DND-41 (cell line): ENCODE measurements at regions not wholly inside any gene's neighbourhood (a gene's known extent, or its start where the extent isn't known, plus 50 kb on each side); places are given as distances from the start of the nearest gene placed in this dataset.

Experiments
- ATAC-seq: fragments of 200-7000 bp; cut with Tn5 transposase; 3 replicates; pipeline ENCODE4 v1.9.1; 2021; ENCODE audit warnings: low read depth; ENCODE audit not compliant: insufficient read depth
- DNase-seq: peaks from one replicate; pipeline ENCODE4 v3.0.0-alpha.2; 2020
- H2AFZ ChIP-seq: 2 replicates; pipeline ENCODE4 v1.6.0; 2012; ENCODE audit warnings: low read depth, low read length
- H3K27ac ChIP-seq: 2 replicates; pipeline ENCODE4 v1.5.1; 2012; ENCODE audit warnings: low read length, inconsistent platforms
- H3K27me3 ChIP-seq: fragments of 200-600 bp; sonication (generic); 2 replicates; pipeline ENCODE4 v1.6.0; 2012; ENCODE audit warnings: low read length, mild to moderate bottlenecking, inconsistent platforms; ENCODE audit not compliant: insufficient read depth, poor library complexity
- H3K36me3 ChIP-seq: 2 replicates; pipeline ENCODE4 v1.5.1; 2012; ENCODE audit warnings: low read length, inconsistent platforms; ENCODE audit not compliant: insufficient read depth
- H3K4me1 ChIP-seq: 2 replicates; pipeline ENCODE4 v1.5.1; 2012; ENCODE audit warnings: mild to moderate bottlenecking, low read length; ENCODE audit not compliant: insufficient read depth
- H3K4me2 ChIP-seq: 2 replicates; pipeline ENCODE4 v1.6.0; 2012; ENCODE audit warnings: mild to moderate bottlenecking, moderate library complexity, low read length, inconsistent platforms; ENCODE audit not compliant: insufficient read depth
- H3K4me3 ChIP-seq, 2 experiments: fragments of 200-600 bp in 1 of 2; shearing (Covaris generic) in 1 of 2; 2 replicates each; pipeline ENCODE4 v1.5.1; 2012 to 2016; ENCODE audit warnings: inconsistent platforms in 2 of 2, low read length in 2 of 2, mild to moderate bottlenecking in 2 of 2, low read depth in 1 of 2, moderate library complexity in 1 of 2
- H3K79me2 ChIP-seq: 2 replicates; pipeline ENCODE4 v1.6.0; 2012; ENCODE audit warnings: low read length, inconsistent platforms; ENCODE audit not compliant: insufficient read depth
- H3K9ac ChIP-seq: 2 replicates; pipeline ENCODE4 v1.6.0; 2012; ENCODE audit warnings: low read depth, mild to moderate bottlenecking, inconsistent platforms, low read length, moderate library complexity
- H3K9me3 ChIP-seq: 2 replicates; pipeline ENCODE4 v1.5.1; 2012; ENCODE audit warnings: low read length, moderate library complexity, mild to moderate bottlenecking, inconsistent platforms; ENCODE audit not compliant: insufficient read depth, severe bottlenecking
- H4K20me1 ChIP-seq: 2 replicates; pipeline ENCODE4 v1.6.0; 2012; ENCODE audit warnings: low read length; ENCODE audit not compliant: insufficient read depth
- CTCF ChIP-seq: IDR thresholded peaks from 2 replicates; pipeline ENCODE4 v1.5.1; 2012; ENCODE audit warnings: borderline replicate concordance, low read length, moderate library complexity, mild to moderate bottlenecking; ENCODE audit not compliant: poor library complexity, severe bottlenecking; ENCODE audit errors: extremely low read depth
- EZH2 ChIP-seq: IDR thresholded peaks from 3 replicates; pipeline ENCODE4 v1.6.1; 2012; ENCODE audit warnings: borderline replicate concordance, low read depth, mild to moderate bottlenecking, moderate library complexity, low read length, inconsistent platforms; ENCODE audit not compliant: severe bottlenecking

GRCh38 chrX:131630534-131630933, 86.7 kb downstream of the OR13H1 start:
- Histone ChIP-seq H2AFZ (no peak overlapping the region), H3K9ac (no peak overlapping the region), H3K36me3 (no peaks in the 10 kb centered on the region), H3K27ac (no peak overlapping the region), H3K27me3 (no peaks in the 10 kb centered on the region), H3K4me1 (no peaks in the 10 kb centered on the region), H3K79me2 (no peaks in the 10 kb centered on the region), H3K9me3 (no peaks in the 10 kb centered on the region), H3K4me3 (no peak overlapping the region), H3K4me2 (no peak overlapping the region), H4K20me1 (no peaks in the 10 kb centered on the region)
- DNase-seq, result no peak
- no peak for ATAC-seq
- no peak for TF ChIP-seq EZH2
- no peak for TF ChIP-seq CTCF

- no peaks in the 10 kb centered on the region for H4K20me1 ChIP-seq
- no peak overlapping the region for H3K4me3 ChIP-seq
- no peaks in the 10 kb centered on the region for H3K27me3 ChIP-seq
- no peak overlapping the region for H3K27ac ChIP-seq
- no peaks in the 10 kb centered on the region for H3K9me3 ChIP-seq
- H3K79me2 ChIP-seq, result no peaks in the 10 kb centered on the region
- no peak overlapping the region for H3K4me2 ChIP-seq
- H2AFZ ChIP-seq, result no peak overlapping the region
- TF ChIP-seq CTCF (peak; percentile 86), EZH2 (no peak)
- no peaks in the 10 kb centered on the region for H3K4me1 ChIP-seq
- DNase-seq, result peak; percentile 51
- H3K9ac ChIP-seq, result no peak overlapping the region
- H3K36me3 ChIP-seq, result no peaks in the 10 kb centered on the region
- ATAC-seq, result peak; percentile 83
Observed at GRCh38 chrX:131633285-131633917, 89.5 kb downstream of the OR13H1 start.

- H3K79me2 ChIP-seq, result no peaks in the 10 kb centered on the region
- no peaks in the 10 kb centered on the region for H3K36me3 ChIP-seq
- DNase-seq, result no peak
- no peak for ATAC-seq
- H4K20me1 ChIP-seq, result no peaks in the 10 kb centered on the region
- no peak overlapping the region for H3K9ac ChIP-seq
- no peak overlapping the region for H2AFZ ChIP-seq
- no peak overlapping the region for H3K27ac ChIP-seq
- no peaks in the 10 kb centered on the region for H3K27me3 ChIP-seq
- no peaks in the 10 kb centered on the region for H3K9me3 ChIP-seq
- no peak for TF ChIP-seq EZH2
- TF ChIP-seq CTCF, result no peak
- H3K4me2 ChIP-seq, result no peak overlapping the region
- H3K4me1 ChIP-seq, result no peaks in the 10 kb centered on the region
- no peak overlapping the region for H3K4me3 ChIP-seq
Observed at GRCh38 chrX:131634900-131635299, 91.0 kb downstream of the OR13H1 start.

GRCh38 chrX:131646106-131646505, 102.2 kb downstream of the OR13H1 start:
- Histone ChIP-seq H4K20me1 (no peaks in the 10 kb centered on the region), H3K79me2 (no peaks in the 10 kb centered on the region), H3K9ac (no peak overlapping the region), H3K27ac (no peak overlapping the region), H3K4me2 (no peak overlapping the region), H3K36me3 (no peaks in the 10 kb centered on the region), H2AFZ (no peak overlapping the region), H3K4me3 (no peak overlapping the region), H3K4me1 (no peaks in the 10 kb centered on the region), H3K27me3 (no peaks in the 10 kb centered on the region), H3K9me3 (no peaks in the 10 kb centered on the region)
- DNase-seq, result no peak
- no peak for ATAC-seq
- TF ChIP-seq CTCF (no peak), EZH2 (no peak)
